ENCODE measurements at regions not wholly inside any gene's neighbourhood (a gene's known extent, or its start where the extent isn't known, plus 50 kb on each side); places are given as distances from the start of the nearest gene placed in this dataset.

DNA sequence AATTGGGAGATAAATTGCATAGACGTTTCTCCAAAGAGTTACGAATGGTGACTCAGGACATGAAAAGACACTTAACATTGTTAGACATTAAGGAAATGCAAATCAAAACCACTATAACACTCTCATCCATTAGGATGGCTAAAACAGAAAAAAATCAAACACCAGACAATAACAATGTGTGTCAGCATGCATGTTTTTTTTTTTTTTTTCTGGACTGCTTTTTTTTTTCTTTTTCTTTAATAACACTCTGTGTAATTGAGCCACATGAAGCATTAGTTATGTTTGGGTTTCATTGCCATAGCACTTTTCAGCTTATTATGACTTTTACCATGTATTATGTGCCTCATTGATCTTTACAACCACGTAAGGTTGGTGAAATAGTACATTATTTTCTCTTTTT is 95.0 kb downstream of the NFKBIZ start:
- no peak overlapping the region for H3K4me2 ChIP-seq (ENCODE audit: control insufficient read depth, insufficient read depth)
- CTCF ChIA-PET: interaction anchor here (1.5 kb wide), 1 partner anchor 33 kb away, joined by 3 read pairs; no protein-coding TSS in a partner anchor

DNA sequence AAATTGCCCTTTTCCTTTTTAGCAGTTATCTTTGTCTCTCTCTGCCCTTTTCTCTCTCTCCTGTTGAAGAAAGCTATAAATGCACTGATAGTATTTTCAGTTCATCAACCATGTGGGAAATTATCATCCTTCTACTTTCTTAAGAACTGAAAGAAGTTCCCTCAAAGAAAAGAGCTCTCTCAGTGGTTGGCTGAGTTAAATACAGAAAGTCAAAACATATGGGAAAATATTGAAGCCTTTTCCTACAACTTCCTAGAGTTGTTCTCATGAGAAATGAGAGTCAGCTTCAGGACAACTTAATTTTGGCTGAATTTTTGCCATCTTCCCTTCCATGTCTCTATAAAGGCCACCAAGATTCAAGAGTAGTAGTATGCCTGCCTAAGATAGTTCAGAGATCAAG is 96.7 kb downstream of the NFKBIZ start:
- Histone ChIP-seq H4K20me1 (ENCODE audit: control insufficient read depth, insufficient read depth) (no peaks in the 10 kb centered on the region), H3K27me3 (replicated peaks in 1 of 2; ENCODE audit: control insufficient read depth in 2 of 2, insufficient read depth in 2 of 2, low read length in 1 of 2) (no peaks in the 10 kb centered on the region), H3K27ac (ENCODE audit: control insufficient read depth, insufficient read depth) (peak overlapping the region; percentile 57), H3K4me2 (ENCODE audit: control insufficient read depth, insufficient read depth) (peak overlapping the region; percentile 23; the same call in 1 of the 2 replicates), H3K36me3 (ENCODE audit: control insufficient read depth in 2 of 2, insufficient read depth in 2 of 2, low read length in 1 of 2) (no peaks in the 10 kb centered on the region), H3K79me2 (ENCODE audit: control insufficient read depth, insufficient read depth, low read length) (no peaks in the 10 kb centered on the region), H3K4me3 (no peak overlapping the region), H3K9me3 (replicated peaks; ENCODE audit: control insufficient read depth, insufficient read depth, low read length) (peaks cover 2% of the 10 kb centered on the region), H2AFZ (ENCODE audit: control insufficient read depth, low read depth, low read length) (peak overlapping the region; percentile 26; the same call in 1 of the 2 replicates), H3K9ac (ENCODE audit: control insufficient read depth, insufficient read depth, low read length) (no peak overlapping the region), H3K4me1 (ENCODE audit: control insufficient read depth, insufficient read depth, low read length) (peaks cover 14% of the 10 kb centered on the region)
- POLR2A ChIA-PET: no interaction called here
- CTCF ChIA-PET: interaction anchor here (0.8 to 1.2 kb wide), 3 partner anchors 9 to 136 kb away, joined by 3 to 4 read pairs (median 3); no protein-coding TSS in a partner anchor
- in situ Hi-C loops (cut with MboI): no loop called here
- RAD21 ChIA-PET (ENCODE audit: unreplicated experiment): interaction anchor here (0.8 to 1.5 kb wide), 12 partner anchors 10 to 279 kb away, joined by 3 to 10 read pairs (median 4); no protein-coding TSS in a partner anchor
- SMC1A ChIA-PET (ENCODE audit: uncharacterized antibody, unreplicated experiment): interaction anchor here (0.8 to 2.4 kb wide), 24 partner anchors 10 to 279 kb away, joined by 3 to 22 read pairs (median 4); no protein-coding TSS in a partner anchor
- no TSS peak for BruUV-seq (replicated peaks)
- ATAC-seq: no peak
- intact Hi-C loops (cut with micrococcal nuclease; ENCODE audit: unreplicated experiment): loop anchor here (1.0 to 10.0 kb wide), 2 partner anchors 42 to 221 kb away; partner anchors contain the start of gene CEP97
- peak; percentile 57 for DNase-seq (ENCODE audit: low read depth, low spot score)
- FAIRE-seq: no peak
- no peak for TF ChIP-seq MYB (IDR thresholded peaks at IDR 0.05; ENCODE audit: borderline replicate concordance, low read depth, low read length)
- no peak for TF ChIP-seq HDAC6 (IDR thresholded peaks at IDR 0.05; ENCODE audit: unreplicated experiment)
- peak; percentile 28 for TF ChIP-seq IKZF1 (conservative IDR thresholded peaks at IDR 0.05)
- no peak for TF ChIP-seq CHD4 (IDR thresholded peaks at IDR 0.05)
- TF ChIP-seq RUNX3 (IDR thresholded peaks at IDR 0.05; ENCODE audit: low read length): peak; percentile 37; the same call in 1 of the 2 replicates
- TF ChIP-seq NFIC (IDR thresholded peaks at IDR 0.05; ENCODE audit: low read depth, low read length): 0 out of 2 replicates have a peak, but pooled peaks have one; percentile 30
- TF ChIP-seq PML (IDR thresholded peaks at IDR 0.05; ENCODE audit: low read length): no peak
- no peak for TF ChIP-seq GATAD2B (conservative IDR thresholded peaks at IDR 0.05; ENCODE audit: low read depth)
- peak; percentile 15; the same call in 1 of the 2 replicates for TF ChIP-seq SMC3 (IDR thresholded peaks at IDR 0.05; ENCODE audit: borderline replicate concordance, low read length)
- TF ChIP-seq, protein P1, sequence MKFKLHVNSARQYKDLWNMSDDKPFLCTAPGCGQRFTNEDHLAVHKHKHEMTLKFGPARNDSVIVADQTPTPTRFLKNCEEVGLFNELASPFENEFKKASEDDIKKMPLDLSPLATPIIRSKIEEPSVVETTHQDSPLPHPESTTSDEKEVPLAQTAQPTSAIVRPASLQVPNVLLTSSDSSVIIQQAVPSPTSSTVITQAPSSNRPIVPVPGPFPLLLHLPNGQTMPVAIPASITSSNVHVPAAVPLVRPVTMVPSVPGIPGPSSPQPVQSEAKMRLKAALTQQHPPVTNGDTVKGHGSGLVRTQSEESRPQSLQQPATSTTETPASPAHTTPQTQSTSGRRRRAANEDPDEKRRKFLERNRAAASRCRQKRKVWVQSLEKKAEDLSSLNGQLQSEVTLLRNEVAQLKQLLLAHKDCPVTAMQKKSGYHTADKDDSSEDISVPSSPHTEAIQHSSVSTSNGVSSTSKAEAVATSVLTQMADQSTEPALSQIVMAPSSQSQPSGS (IDR thresholded peaks at IDR 0.05; ENCODE audit: low read length): peak; percentile 81
- TF ChIP-seq, protein P2, sequence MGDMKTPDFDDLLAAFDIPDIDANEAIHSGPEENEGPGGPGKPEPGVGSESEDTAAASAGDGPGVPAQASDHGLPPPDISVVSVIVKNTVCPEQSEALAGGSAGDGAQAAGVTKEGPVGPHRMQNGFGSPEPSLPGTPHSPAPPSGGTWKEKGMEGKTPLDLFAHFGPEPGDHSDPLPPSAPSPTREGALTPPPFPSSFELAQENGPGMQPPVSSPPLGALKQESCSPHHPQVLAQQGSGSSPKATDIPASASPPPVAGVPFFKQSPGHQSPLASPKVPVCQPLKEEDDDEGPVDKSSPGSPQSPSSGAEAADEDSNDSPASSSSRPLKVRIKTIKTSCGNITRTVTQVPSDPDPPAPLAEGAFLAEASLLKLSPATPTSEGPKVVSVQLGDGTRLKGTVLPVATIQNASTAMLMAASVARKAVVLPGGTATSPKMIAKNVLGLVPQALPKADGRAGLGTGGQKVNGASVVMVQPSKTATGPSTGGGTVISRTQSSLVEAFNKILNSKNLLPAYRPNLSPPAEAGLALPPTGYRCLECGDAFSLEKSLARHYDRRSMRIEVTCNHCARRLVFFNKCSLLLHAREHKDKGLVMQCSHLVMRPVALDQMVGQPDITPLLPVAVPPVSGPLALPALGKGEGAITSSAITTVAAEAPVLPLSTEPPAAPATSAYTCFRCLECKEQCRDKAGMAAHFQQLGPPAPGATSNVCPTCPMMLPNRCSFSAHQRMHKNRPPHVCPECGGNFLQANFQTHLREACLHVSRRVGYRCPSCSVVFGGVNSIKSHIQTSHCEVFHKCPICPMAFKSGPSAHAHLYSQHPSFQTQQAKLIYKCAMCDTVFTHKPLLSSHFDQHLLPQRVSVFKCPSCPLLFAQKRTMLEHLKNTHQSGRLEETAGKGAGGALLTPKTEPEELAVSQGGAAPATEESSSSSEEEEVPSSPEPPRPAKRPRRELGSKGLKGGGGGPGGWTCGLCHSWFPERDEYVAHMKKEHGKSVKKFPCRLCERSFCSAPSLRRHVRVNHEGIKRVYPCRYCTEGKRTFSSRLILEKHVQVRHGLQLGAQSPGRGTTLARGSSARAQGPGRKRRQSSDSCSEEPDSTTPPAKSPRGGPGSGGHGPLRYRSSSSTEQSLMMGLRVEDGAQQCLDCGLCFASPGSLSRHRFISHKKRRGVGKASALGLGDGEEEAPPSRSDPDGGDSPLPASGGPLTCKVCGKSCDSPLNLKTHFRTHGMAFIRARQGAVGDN (IDR thresholded peaks at IDR 0.05): no peak

More for the DNA sequence above, 95.0 kb downstream of the NFKBIZ start:
- FAIRE-seq (no peak), ATAC-seq (no peak), DNase-seq (ENCODE audit: low read depth, low spot score) (no peak)
- Histone ChIP-seq H2AFZ (ENCODE audit: control insufficient read depth, low read depth, low read length) (no peak overlapping the region), H3K9me3 (replicated peaks; ENCODE audit: control insufficient read depth, insufficient read depth, low read length) (peaks cover 2% of the 10 kb centered on the region), H3K27me3 (replicated peaks in 1 of 2; ENCODE audit: control insufficient read depth in 2 of 2, insufficient read depth in 2 of 2, low read length in 1 of 2) (no peaks in the 10 kb centered on the region), H3K79me2 (ENCODE audit: control insufficient read depth, insufficient read depth, low read length) (no peaks in the 10 kb centered on the region), H3K9ac (ENCODE audit: control insufficient read depth, insufficient read depth, low read length) (no peak overlapping the region), H3K36me3 (ENCODE audit: control insufficient read depth in 2 of 2, insufficient read depth in 2 of 2, low read length in 1 of 2) (no peaks in the 10 kb centered on the region), H3K4me3 (no peak overlapping the region), H3K4me1 (ENCODE audit: control insufficient read depth, insufficient read depth, low read length) (peaks cover 29% of the 10 kb centered on the region), H3K27ac (ENCODE audit: control insufficient read depth, insufficient read depth) (no peak overlapping the region), H4K20me1 (ENCODE audit: control insufficient read depth, insufficient read depth) (no peaks in the 10 kb centered on the region)
- in situ Hi-C loops (cut with MboI): no loop called here
- ChIA-PET RAD21 (ENCODE audit: unreplicated experiment) (interaction anchor here (1.0 to 1.7 kb wide), 3 partner anchors 11 to 109 kb away, joined by 3 to 5 read pairs (median 3); no protein-coding TSS in a partner anchor), SMC1A (ENCODE audit: uncharacterized antibody, unreplicated experiment) (interaction anchor here (0.9 to 2.4 kb wide), 6 partner anchors 8 to 281 kb away, joined by 3 to 22 read pairs (median 5); no protein-coding TSS in a partner anchor), POLR2A (no interaction called here)
- WGBS (ENCODE audit: insufficient coverage, insufficient replicate concordance, low lambda C conversion rate, missing lambda C conversion rate): 88% methylated on average over 3 of the region's 3 CpGs
- no TSS peak for BruUV-seq (replicated peaks)
- intact Hi-C loops (cut with micrococcal nuclease; ENCODE audit: unreplicated experiment): loop anchor here (5.0 to 10.0 kb wide), 3 partner anchors 93 to 267 kb away; partner anchors contain the start of genes CEP97 and ZBTB11
- TF ChIP-seq NFIC (IDR thresholded peaks at IDR 0.05; ENCODE audit: low read depth, low read length): no peak
- no peak for TF ChIP-seq SMAD1 (IDR thresholded peaks at IDR 0.05; ENCODE audit: low read depth, partially characterized antibody)
- peak; percentile 76 for TF ChIP-seq ZNF384 (IDR thresholded peaks at IDR 0.05; ENCODE audit: borderline replicate concordance, low read depth, low read length)
- no peak for TF ChIP-seq KAT2A (conservative IDR thresholded peaks at IDR 0.05; ENCODE audit: control insufficient read depth, low read depth, low read length)
